Cardiac muscle cell (in vitro differentiated cells and primary cell): ENCODE measurements at regions not wholly inside any gene's neighbourhood (a gene's known extent, or its start where the extent isn't known, plus 50 kb on each side); places are given as distances from the start of the nearest gene placed in this dataset.

Experiments
- DNase-seq, 2 donors: peaks; one replicate each; pipeline versions ENCODE4 v3.0.0 to v3.0.0-alpha.2; 2010 to 2017; ENCODE audit warnings: low read depth in 1 of 2, low spot score in 1 of 2
- H3K27ac ChIP-seq: fragments of 200-600 bp; sonication (generic); 2 replicates; pipeline ENCODE4 v1.5.1; 2016
- H3K27me3 ChIP-seq: fragments of 200-600 bp; sonication (generic); 2 replicates; pipeline ENCODE4 v1.6.0; 2016; ENCODE audit warnings: control low read depth
- H3K36me3 ChIP-seq: fragments of 200-600 bp; sonication (generic); 2 replicates; pipeline ENCODE4 v1.5.1; 2016; ENCODE audit warnings: control low read depth
- H3K4me1 ChIP-seq: fragments of 200-600 bp; sonication (generic); 2 replicates; pipeline ENCODE4 v1.8.1; 2017; ENCODE audit warnings: low read depth, mild to moderate bottlenecking, mixed run types
- H3K4me3 ChIP-seq: fragments of 200-600 bp; sonication (generic); 2 replicates; pipeline ENCODE4 v1.5.1; 2016; ENCODE audit warnings: mild to moderate bottlenecking
- H3K9me3 ChIP-seq: fragments of 200-600 bp; sonication (generic); 2 replicates; pipeline ENCODE4 v1.5.1; 2017; ENCODE audit warnings: low read depth, mild to moderate bottlenecking, control low read depth
- CTCF ChIP-seq: IDR thresholded peaks from 2 replicates; pipeline ENCODE4 v1.5.1; 2012; ENCODE audit warnings: low read depth, mild to moderate bottlenecking, low read length

- no peak overlapping the region for H3K27ac ChIP-seq
- DNase-seq: no peak
- H3K9me3 ChIP-seq: no peaks in the 10 kb centered on the region
- no peak overlapping the region for H3K4me3 ChIP-seq
- no peak for TF ChIP-seq CTCF
- H3K36me3 ChIP-seq: no peaks in the 10 kb centered on the region
- H3K27me3 ChIP-seq: no peaks in the 10 kb centered on the region
- no peaks in the 10 kb centered on the region for H3K4me1 ChIP-seq
Measured at GRCh38 chr4:11198516-11199305, 230.0 kb downstream of the HS3ST1 start.

GRCh38 chr4:11197631-11198341 lies 230.9 kb downstream of the HS3ST1 start:
- no peaks in the 10 kb centered on the region for H3K4me1 ChIP-seq
- H3K27ac ChIP-seq: no peak overlapping the region
- no peak for TF ChIP-seq CTCF
- H3K36me3 ChIP-seq: no peaks in the 10 kb centered on the region
- H3K27me3 ChIP-seq: no peaks in the 10 kb centered on the region
- no peak for DNase-seq
- H3K4me3 ChIP-seq: no peak overlapping the region
- H3K9me3 ChIP-seq: no peaks in the 10 kb centered on the region

GRCh38 chr4:11196927-11197522 lies 231.7 kb downstream of the HS3ST1 start:
- Histone ChIP-seq H3K36me3 (no peaks in the 10 kb centered on the region), H3K4me3 (no peak overlapping the region), H3K27me3 (no peaks in the 10 kb centered on the region), H3K27ac (no peak overlapping the region), H3K9me3 (no peaks in the 10 kb centered on the region), H3K4me1 (no peaks in the 10 kb centered on the region)
- no peak for DNase-seq
- TF ChIP-seq CTCF: no peak

GRCh38 chr4:11194431-11194830 lies 234.3 kb downstream of the HS3ST1 start:
- DNase-seq: peak in 1 of 2 donors; percentile 49

GRCh38 chr4:11189756-11190155 lies 238.9 kb downstream of the HS3ST1 start:
- Histone ChIP-seq H3K4me1 (no peaks in the 10 kb centered on the region), H3K27me3 (no peaks in the 10 kb centered on the region), H3K4me3 (no peak overlapping the region), H3K9me3 (no peaks in the 10 kb centered on the region), H3K27ac (no peak overlapping the region), H3K36me3 (no peaks in the 10 kb centered on the region)
- no peak for TF ChIP-seq CTCF
- DNase-seq: no peak

More at GRCh38 chr4:11194431-11194830, 234.3 kb downstream of the HS3ST1 start:
- Histone ChIP-seq H3K27ac (no peak overlapping the region), H3K4me3 (no peak overlapping the region), H3K9me3 (no peaks in the 10 kb centered on the region), H3K36me3 (no peaks in the 10 kb centered on the region), H3K4me1 (no peaks in the 10 kb centered on the region), H3K27me3 (no peaks in the 10 kb centered on the region)
- TF ChIP-seq CTCF: no peak
